ENCODE measurements at regions not wholly inside any gene's neighbourhood (a gene's known extent, or its start where the extent isn't known, plus 50 kb on each side); places are given as distances from the start of the nearest gene placed in this dataset.

- DNase-seq (ENCODE audit: low read depth in 1 of 2, low spot score in 1 of 2), result no peak
- Histone ChIP-seq H3K4me1 (ENCODE audit: low read depth) (no peaks in the 10 kb centered on the region), H3K4me3 (no peak overlapping the region), H3K9me3 (ENCODE audit: low read depth) (no peaks in the 10 kb centered on the region), H3K27me3 (peaks cover 7% of the 10 kb centered on the region), H3K36me3 (no peaks in the 10 kb centered on the region), H3K27ac (no peak overlapping the region)
- no peak for TF ChIP-seq CTCF (IDR thresholded peaks at IDR 0.05; ENCODE audit: low read depth, low read length)
Measured at GRCh38 chr4:1466034-1466862, 60.0 kb upstream of the NKX1-1 start.

- Histone ChIP-seq H3K27me3 (no peaks in the 10 kb centered on the region), H3K27ac (no peak overlapping the region), H3K4me1 (ENCODE audit: low read depth) (no peaks in the 10 kb centered on the region), H3K4me3 (no peak overlapping the region), H3K9me3 (ENCODE audit: low read depth) (no peaks in the 10 kb centered on the region), H3K36me3 (no peaks in the 10 kb centered on the region)
- TF ChIP-seq CTCF (IDR thresholded peaks at IDR 0.05; ENCODE audit: low read depth, low read length), result no peak
- DNase-seq (ENCODE audit: low read depth in 1 of 2, low spot score in 1 of 2), result no peak
Measured at GRCh38 chr4:1465173-1466033, 59.2 kb upstream of the NKX1-1 start.

- H3K27ac ChIP-seq, result no peak overlapping the region
- DNase-seq (ENCODE audit: low read depth in 1 of 2, low spot score in 1 of 2), result no peak
- H3K9me3 ChIP-seq (ENCODE audit: low read depth), result no peaks in the 10 kb centered on the region
- H3K4me3 ChIP-seq, result no peak overlapping the region
- no peaks in the 10 kb centered on the region for H3K4me1 ChIP-seq (ENCODE audit: low read depth)
- H3K36me3 ChIP-seq, result no peaks in the 10 kb centered on the region
- TF ChIP-seq CTCF (IDR thresholded peaks at IDR 0.05; ENCODE audit: low read depth, low read length), result no peak
- peaks cover 7% of the 10 kb centered on the region for H3K27me3 ChIP-seq
Measured at GRCh38 chr4:1464581-1465171, 58.4 kb upstream of the NKX1-1 start.

- TF ChIP-seq CTCF (IDR thresholded peaks at IDR 0.05; ENCODE audit: low read depth, low read length), result no peak
- peaks cover 14% of the 10 kb centered on the region for H3K27me3 ChIP-seq
- H3K9me3 ChIP-seq (ENCODE audit: low read depth), result no peaks in the 10 kb centered on the region
- no peak overlapping the region for H3K4me3 ChIP-seq
- H3K4me1 ChIP-seq (ENCODE audit: low read depth), result no peaks in the 10 kb centered on the region
- DNase-seq (ENCODE audit: low read depth in 1 of 2, low spot score in 1 of 2), result no peak
- no peaks in the 10 kb centered on the region for H3K36me3 ChIP-seq
- no peak overlapping the region for H3K27ac ChIP-seq
Measured at GRCh38 chr4:1463927-1464540, 57.8 kb upstream of the NKX1-1 start.

All from cardiac muscle cell (in vitro differentiated cells and primary cell).